VCaP (cell line): ENCODE measurements at regions not wholly inside any gene's neighbourhood (a gene's known extent, or its start where the extent isn't known, plus 50 kb on each side); places are given as distances from the start of the nearest gene placed in this dataset.

Experiments used
- H3K27ac ChIP-seq: fragments of 450-650 bp; 2 replicates; pipeline ENCODE4 v1.5.1; 2017
- TF ChIP-seq, protein P1 (sequence below): fragments of 450-650 bp; conservative IDR thresholded peaks from 2 replicates; pipeline ENCODE4 v1.5.1; 2017; ENCODE audit warnings: mild to moderate bottlenecking, moderate library complexity

DNA sequence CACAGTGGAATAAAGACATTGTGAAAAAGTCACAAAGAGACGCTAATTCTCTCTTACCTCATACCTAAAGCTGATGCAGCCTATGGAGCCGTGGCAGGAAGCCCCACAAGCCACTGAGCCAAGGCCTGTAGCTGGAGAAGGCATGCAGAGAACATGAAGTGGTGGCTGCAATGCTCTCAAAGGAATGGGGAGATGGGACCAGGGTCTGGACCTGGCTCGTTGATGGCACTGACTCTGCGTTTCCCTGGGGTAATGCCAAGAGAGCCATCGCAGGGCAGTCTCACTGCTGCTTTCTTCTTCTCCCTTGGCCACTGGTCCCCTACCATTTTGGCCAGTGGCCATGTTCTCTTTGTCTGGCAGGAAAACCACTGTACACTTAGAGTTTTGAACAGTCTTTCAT lies 329.9 kb upstream of the ZMIZ1 start:
- H3K27ac ChIP-seq = no peak overlapping the region
- TF ChIP-seq, protein P1, sequence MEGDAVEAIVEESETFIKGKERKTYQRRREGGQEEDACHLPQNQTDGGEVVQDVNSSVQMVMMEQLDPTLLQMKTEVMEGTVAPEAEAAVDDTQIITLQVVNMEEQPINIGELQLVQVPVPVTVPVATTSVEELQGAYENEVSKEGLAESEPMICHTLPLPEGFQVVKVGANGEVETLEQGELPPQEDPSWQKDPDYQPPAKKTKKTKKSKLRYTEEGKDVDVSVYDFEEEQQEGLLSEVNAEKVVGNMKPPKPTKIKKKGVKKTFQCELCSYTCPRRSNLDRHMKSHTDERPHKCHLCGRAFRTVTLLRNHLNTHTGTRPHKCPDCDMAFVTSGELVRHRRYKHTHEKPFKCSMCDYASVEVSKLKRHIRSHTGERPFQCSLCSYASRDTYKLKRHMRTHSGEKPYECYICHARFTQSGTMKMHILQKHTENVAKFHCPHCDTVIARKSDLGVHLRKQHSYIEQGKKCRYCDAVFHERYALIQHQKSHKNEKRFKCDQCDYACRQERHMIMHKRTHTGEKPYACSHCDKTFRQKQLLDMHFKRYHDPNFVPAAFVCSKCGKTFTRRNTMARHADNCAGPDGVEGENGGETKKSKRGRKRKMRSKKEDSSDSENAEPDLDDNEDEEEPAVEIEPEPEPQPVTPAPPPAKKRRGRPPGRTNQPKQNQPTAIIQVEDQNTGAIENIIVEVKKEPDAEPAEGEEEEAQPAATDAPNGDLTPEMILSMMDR = no peak

DNA sequence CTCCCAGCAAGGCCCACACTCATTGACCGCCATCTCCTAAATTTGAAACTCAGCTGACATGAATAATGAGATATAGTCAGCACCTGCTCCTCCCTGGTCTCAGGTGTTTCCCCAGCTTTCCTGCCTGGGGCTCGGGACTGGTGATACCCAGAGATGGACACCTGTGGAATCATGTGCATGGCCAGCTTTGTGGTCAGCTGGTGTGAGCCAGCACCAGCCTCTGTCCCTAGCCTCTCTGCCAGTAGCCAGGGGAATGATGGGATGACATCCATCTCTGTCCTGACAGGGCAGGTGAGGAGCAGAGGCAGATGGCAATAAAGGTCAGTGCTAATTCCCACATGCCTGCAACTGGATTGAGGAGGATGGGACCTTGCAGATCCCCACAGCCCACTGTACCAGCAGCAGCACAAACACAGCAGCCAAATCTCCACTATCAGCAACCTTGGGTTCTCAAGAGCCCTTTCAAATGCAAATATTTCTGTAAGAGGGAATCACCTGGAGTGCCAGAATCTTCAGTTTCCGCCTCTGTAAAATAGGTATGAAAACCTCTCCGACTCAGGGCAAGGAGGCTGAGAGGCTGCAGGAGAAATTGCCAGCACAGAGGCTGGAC lies 329.2 kb upstream of the ZMIZ1 start:
- TF ChIP-seq, protein P1 = no peak
- H3K27ac ChIP-seq = no peak overlapping the region

DNA sequence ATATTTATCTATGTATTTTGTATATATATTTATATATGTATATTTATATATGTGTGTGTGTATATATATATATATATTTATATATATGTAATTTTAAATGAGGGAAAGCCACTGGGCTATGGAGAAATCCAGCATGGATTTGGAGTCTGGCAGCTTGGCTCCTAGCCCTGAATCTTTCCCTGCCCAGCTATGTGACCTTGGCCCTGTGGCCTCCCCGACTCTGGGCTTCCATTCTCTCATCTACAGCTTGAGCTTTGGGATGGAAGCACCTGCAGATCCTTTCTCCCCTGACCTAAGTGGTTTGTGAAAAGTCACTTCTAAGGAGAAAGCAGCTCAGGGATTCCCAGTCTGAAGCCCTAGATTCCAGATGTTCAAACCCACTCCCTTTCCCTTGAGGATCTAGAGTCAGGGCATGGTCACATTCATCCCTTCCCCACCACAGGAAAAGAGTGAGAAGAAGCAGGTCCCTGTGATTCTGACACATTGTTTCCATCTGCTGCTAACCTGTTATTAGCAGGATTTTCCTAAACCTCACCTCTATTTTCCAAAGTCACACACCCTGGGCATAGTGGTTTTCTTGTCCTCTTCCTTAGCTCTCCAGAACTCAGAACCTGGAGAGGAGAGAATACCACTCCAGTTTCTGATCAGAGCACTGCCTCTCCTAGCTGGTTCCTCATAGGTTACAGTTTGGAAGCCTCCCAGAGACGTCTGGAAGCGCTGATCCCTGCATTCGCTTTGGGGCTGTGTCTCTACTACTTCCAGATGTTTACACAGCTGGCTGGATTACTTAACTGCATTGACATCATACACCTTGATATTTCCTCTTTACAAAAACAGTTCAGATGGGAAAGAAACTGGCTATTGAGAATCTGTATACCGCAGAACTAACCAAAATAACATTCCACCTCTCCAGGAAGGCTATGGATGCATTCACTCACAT lies 327.5 kb upstream of the ZMIZ1 start:
- no peak overlapping the region for H3K27ac ChIP-seq
- TF ChIP-seq, protein P1 = no peak

DNA sequence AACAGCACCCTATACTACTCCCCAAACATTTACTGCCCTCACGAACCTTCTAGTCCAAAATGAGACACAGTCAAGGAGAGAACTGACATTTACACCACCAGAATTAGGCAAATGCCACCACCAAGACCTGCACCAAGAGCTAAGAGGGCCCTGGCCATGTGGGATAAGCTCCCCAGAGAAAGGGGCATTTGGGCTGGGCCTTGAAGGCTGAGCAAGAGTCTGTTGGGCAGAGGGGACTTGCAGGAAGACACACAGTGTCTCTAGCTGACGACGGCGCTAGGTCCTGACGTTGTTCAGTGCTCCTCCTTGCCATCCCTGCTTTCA lies 326.4 kb upstream of the ZMIZ1 start:
- TF ChIP-seq, protein P1 = no peak
- peak overlapping the region; percentile 19; the same call in 1 of the 2 replicates for H3K27ac ChIP-seq

DNA sequence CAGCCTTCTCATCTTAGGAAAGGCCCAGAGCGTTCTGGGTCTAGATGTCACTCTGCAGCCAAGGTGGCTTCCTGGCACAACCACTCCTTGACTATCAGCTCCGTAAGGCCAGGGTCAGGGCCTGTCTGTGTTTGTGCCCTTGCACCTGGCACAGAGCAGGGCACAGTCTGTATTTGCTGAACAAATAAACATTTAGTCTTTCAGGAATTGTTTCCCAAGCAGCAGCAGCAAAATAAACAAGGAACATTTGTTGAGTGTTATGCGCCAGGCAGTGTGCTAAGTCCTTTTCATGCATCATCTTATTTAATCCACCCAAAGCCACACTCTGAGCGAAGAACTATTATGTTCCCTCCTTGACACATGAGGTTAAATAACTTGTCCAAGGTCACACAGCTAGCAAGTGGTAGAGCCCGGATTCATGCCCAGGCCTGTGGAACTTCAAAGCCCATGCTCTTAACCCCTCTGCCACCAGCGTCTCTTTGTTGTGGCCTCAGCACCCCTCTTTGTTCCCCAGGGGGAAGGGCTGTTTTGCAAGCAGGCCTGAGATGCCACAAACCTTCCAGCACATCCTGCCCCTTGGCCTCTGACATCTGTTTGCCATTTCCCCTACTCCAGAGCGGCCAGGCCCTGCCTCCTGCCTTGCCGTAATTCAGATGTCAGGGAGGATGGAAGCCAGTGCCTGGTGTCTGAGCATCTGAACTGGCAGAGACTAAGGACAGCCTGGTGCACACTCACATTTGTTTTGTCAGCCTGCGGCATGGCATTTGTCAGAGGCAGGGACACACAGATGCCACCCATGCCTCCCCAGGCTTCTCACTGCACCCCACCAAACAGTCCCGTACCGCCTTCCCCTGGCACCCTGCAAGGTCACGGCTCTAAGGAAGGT lies 325.8 kb upstream of the ZMIZ1 start:
- TF ChIP-seq, protein P1 = no peak
- peak overlapping the region; percentile 19; the same call in 1 of the 2 replicates for H3K27ac ChIP-seq

DNA sequence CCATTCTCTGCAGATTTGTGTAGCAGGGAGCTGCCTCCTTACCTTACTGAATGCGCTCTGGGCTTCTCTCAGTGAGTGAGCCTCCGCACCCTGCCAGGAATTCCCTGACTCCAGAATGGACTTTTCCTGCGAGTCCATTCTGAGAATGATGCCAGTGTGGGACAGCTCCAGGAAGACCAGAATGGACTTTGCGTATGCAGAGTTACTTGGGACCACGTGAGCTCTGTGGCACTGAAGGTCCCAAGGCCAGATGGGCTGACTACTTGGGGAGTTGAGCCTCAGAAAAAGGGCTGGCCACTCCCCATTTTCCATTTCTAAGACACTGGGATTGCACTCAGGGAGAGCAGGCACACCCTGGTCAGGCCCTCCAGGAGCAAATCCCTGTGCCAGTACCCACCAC lies 324.7 kb upstream of the ZMIZ1 start:
- TF ChIP-seq, protein P1 = no peak
- H3K27ac ChIP-seq = no peak overlapping the region
